Upper lobe of left lung (tissue), 6 donors: ENCODE measurements at regions not wholly inside any gene's neighbourhood (a gene's known extent, or its start where the extent isn't known, plus 50 kb on each side); places are given as distances from the start of the nearest gene placed in this dataset.

ENCODE experiments used
- ATAC-seq, 2 donors: fragments of 200-7000 bp; cut with Tn5 transposase; one replicate each; pipeline ENCODE4 v1.9.1; 2022; ENCODE audit warnings: mild to moderate bottlenecking in 2 of 2, moderate library complexity in 2 of 2; ENCODE audit not compliant: low FRiP score in 2 of 2
- DNase-seq, 2 donors: peaks; one replicate each; pipeline ENCODE4 v3.0.0-alpha.2; 2019 to 2020
- H3K27ac ChIP-seq, 4 donors: fragments of 200-600 bp; sonication (generic); one replicate each; pipeline ENCODE4 v1.5.1; 2016 to 2019
- H3K27me3 ChIP-seq, 4 donors: fragments of 200-600 bp; sonication (generic); one replicate each; pipeline ENCODE4 v1.5.1; 2017 to 2019
- H3K36me3 ChIP-seq, 4 donors: fragments of 200-600 bp; sonication (generic); one replicate each; pipeline ENCODE4 v1.5.1; 2016 to 2019
- H3K4me1 ChIP-seq, 4 donors: fragments of 200-600 bp; sonication (generic); one replicate each; pipeline ENCODE4 v1.5.1; 2018 to 2019
- H3K4me3 ChIP-seq, 4 donors: fragments of 200-600 bp; sonication (generic); one replicate each; pipeline ENCODE4 v1.5.1; 2017 to 2019; ENCODE audit warnings: mild to moderate bottlenecking in 2 of 4, moderate library complexity in 1 of 4
- H3K9me3 ChIP-seq, 4 donors: fragments of 200-600 bp; sonication (generic); one replicate each; pipeline ENCODE4 v1.5.1; 2018 to 2019
- CTCF ChIP-seq, 6 experiments: fragments of 450-650 bp in 4 of 6; fragments of 200-600 bp in 2 of 6; sonication (generic) in 2 of 6; IDR thresholded peaks; one replicate each; pipeline ENCODE4 v1.5.1; 2016 to 2019; ENCODE audit warnings: antibody characterized with exemption in 6 of 6
- EP300 ChIP-seq, 4 donors: sonication (generic); formaldehyde crosslinking; IDR thresholded peaks; one replicate each; pipeline ENCODE4 v1.5.1; 2017; ENCODE audit warnings: antibody characterized with exemption in 4 of 4, control low read depth in 2 of 4
- POLR2A ChIP-seq, 4 donors: fragments of 450-650 bp; IDR thresholded peaks; one replicate each; pipeline ENCODE4 v1.5.1; 2016 to 2017; ENCODE audit warnings: antibody characterized with exemption in 4 of 4, mild to moderate bottlenecking in 2 of 4
- POLR2AphosphoS5 ChIP-seq, 2 donors: sonication (generic); formaldehyde crosslinking; IDR thresholded peaks; one replicate each; pipeline ENCODE4 v1.5.1; 2017; ENCODE audit warnings: antibody characterized with exemption in 2 of 2
- WGBS, 2 donors: methylation state at CpG; one replicate each; pipeline ENCODE4 v1.1.5; 2017 to 2018; 5-methylcytosine and 5-hydroxymethylcytosine counted together
- donor health status: DM: no; HTN: no; CAD: no; lungs with moderate emphysema.
- donor health status: DM: no; HTN: yes; CAD: no; lungs with severe emphysema.

- H3K36me3 ChIP-seq = no peaks in the 10 kb centered on the region
- 83 to 84% methylated on average over 1 of the region's 1 CpG for WGBS, 2 donors
Observed at GRCh38 chr4:155616117-155616516, 50.5 kb upstream of the GUCY1A1 start.

GRCh38 chr4:155615081-155615887 lies 51.4 kb upstream of the GUCY1A1 start:
- Histone ChIP-seq H3K9me3 (no peaks in the 10 kb centered on the region), H3K4me1 (no peaks in the 10 kb centered on the region), H3K27ac (no peak overlapping the region), H3K27me3 (no peaks in the 10 kb centered on the region), H3K4me3 (no peak overlapping the region), H3K36me3 (no peaks in the 10 kb centered on the region)
- DNase-seq (no peak), ATAC-seq (peak in 1 of 2 donors; percentile 23)
- no peak for TF ChIP-seq POLR2A (IDR thresholded peaks at IDR 0.05)
- TF ChIP-seq EP300 (IDR thresholded peaks at IDR 0.05) = no peak
- TF ChIP-seq CTCF (IDR thresholded peaks at IDR 0.05) = no peak
- no peak for TF ChIP-seq POLR2AphosphoS5 (IDR thresholded peaks at IDR 0.05)
- 37 to 51% methylated on average over 4 of the region's 4 CpGs for WGBS, 2 donors

More at GRCh38 chr4:155616117-155616516, 50.5 kb upstream of the GUCY1A1 start:
- Histone ChIP-seq H3K4me1 (no peaks in the 10 kb centered on the region), H3K4me3 (no peak overlapping the region), H3K27ac (no peak overlapping the region), H3K27me3 (no peaks in the 10 kb centered on the region), H3K9me3 (no peaks in the 10 kb centered on the region)
- TF ChIP-seq CTCF (IDR thresholded peaks at IDR 0.05) (no peak), POLR2A (IDR thresholded peaks at IDR 0.05) (no peak), EP300 (IDR thresholded peaks at IDR 0.05) (no peak), POLR2AphosphoS5 (IDR thresholded peaks at IDR 0.05) (no peak)
- no peak for ATAC-seq
- no peak for DNase-seq

- WGBS, 2 donors = 94 to 98% methylated on average over 1 of the region's 1 CpG
Observed at GRCh38 chr4:155614111-155614762, 52.4 kb upstream of the GUCY1A1 start.

GRCh38 chr4:155612074-155612473 lies 54.6 kb upstream of the GUCY1A1 start:
- Histone ChIP-seq H3K4me1 (no peaks in the 10 kb centered on the region), H3K36me3 (no peaks in the 10 kb centered on the region), H3K9me3 (no peaks in the 10 kb centered on the region), H3K27me3 (no peaks in the 10 kb centered on the region), H3K27ac (no peak overlapping the region), H3K4me3 (no peak overlapping the region)
- TF ChIP-seq EP300 (IDR thresholded peaks at IDR 0.05) (no peak), CTCF (IDR thresholded peaks at IDR 0.05) (no peak), POLR2A (IDR thresholded peaks at IDR 0.05) (no peak), POLR2AphosphoS5 (IDR thresholded peaks at IDR 0.05) (no peak)
- no peak for ATAC-seq
- no peak for DNase-seq
- WGBS, 2 donors = 96 to 97% methylated on average over 2 of the region's 2 CpGs

More at GRCh38 chr4:155614111-155614762, 52.4 kb upstream of the GUCY1A1 start:
- DNase-seq (no peak), ATAC-seq (no peak)
- Histone ChIP-seq H3K4me3 (no peak overlapping the region), H3K4me1 (no peaks in the 10 kb centered on the region), H3K36me3 (no peaks in the 10 kb centered on the region), H3K9me3 (no peaks in the 10 kb centered on the region), H3K27ac (no peak overlapping the region), H3K27me3 (no peaks in the 10 kb centered on the region)
- no peak for TF ChIP-seq EP300 (IDR thresholded peaks at IDR 0.05)
- no peak for TF ChIP-seq POLR2A (IDR thresholded peaks at IDR 0.05)
- TF ChIP-seq POLR2AphosphoS5 (IDR thresholded peaks at IDR 0.05) = no peak
- no peak for TF ChIP-seq CTCF (IDR thresholded peaks at IDR 0.05)
